Keratinocyte (primary cell): ENCODE measurements at regions not wholly inside any gene's neighbourhood (a gene's known extent, or its start where the extent isn't known, plus 50 kb on each side); places are given as distances from the start of the nearest gene placed in this dataset.

Experiments used
- DNase-seq: peaks from one replicate; pipeline ENCODE4 v3.0.0-alpha.2; 2011; ENCODE audit warnings: low read depth, missing footprints, low spot score
- FAIRE-seq: peaks from 2 replicates; lab custom pipeline; 2011; peaks lifted over from hg19 to GRCh38; lab: Jason Lieb, UNC
- H2AFZ ChIP-seq: 2 replicates; pipeline ENCODE4 v1.6.0; 2012; ENCODE audit warnings: low read length, control low read depth, inconsistent platforms; ENCODE audit not compliant: control insufficient read depth
- H3K27ac ChIP-seq: 2 replicates; pipeline ENCODE4 v1.5.1; 2011; ENCODE audit warnings: low read length; ENCODE audit not compliant: control insufficient read depth, insufficient read depth
- H3K27me3 ChIP-seq: 3 replicates; pipeline ENCODE4 v1.6.0; 2011; ENCODE audit warnings: low read length; ENCODE audit not compliant: control insufficient read depth, insufficient read depth; ENCODE audit errors: extremely low read depth
- H3K36me3 ChIP-seq, 2 experiments: 2 replicates in 1 of 2; 3 replicates in 1 of 2; pipeline ENCODE4 v1.5.1; 2011; ENCODE audit warnings: low read length in 2 of 2, mild to moderate bottlenecking in 1 of 2; ENCODE audit not compliant: control insufficient read depth in 2 of 2, insufficient read depth in 2 of 2; ENCODE audit errors: extremely low read depth in 1 of 2
- H3K4me1 ChIP-seq: 3 replicates; pipeline ENCODE4 v1.5.1; 2011; ENCODE audit warnings: low read length; ENCODE audit not compliant: control insufficient read depth, insufficient read depth; ENCODE audit errors: extremely low read depth
- H3K4me2 ChIP-seq: 3 replicates; pipeline ENCODE4 v1.6.0; 2011; ENCODE audit warnings: low read depth, low read length; ENCODE audit not compliant: control insufficient read depth, insufficient read depth; ENCODE audit errors: extremely low read depth
- H3K4me3 ChIP-seq, 3 experiments: fragments of 200-600 bp in 1 of 3; sonication (generic) in 1 of 3; 2 replicates in 2 of 3; 3 replicates in 1 of 3; pipeline ENCODE4 v1.5.1; 2011 to 2016; ENCODE audit warnings: low read length in 3 of 3, mild to moderate bottlenecking in 3 of 3, control low read depth in 2 of 3, inconsistent platforms in 1 of 3, low read depth in 1 of 3, mixed read lengths in 1 of 3, mixed run types in 1 of 3, moderate library complexity in 1 of 3; ENCODE audit not compliant: control insufficient read depth in 2 of 3, insufficient read depth in 2 of 3; ENCODE audit errors: extremely low read depth in 1 of 3
- H3K79me2 ChIP-seq: 2 replicates; pipeline ENCODE4 v1.6.0; 2012; ENCODE audit warnings: low read length; ENCODE audit not compliant: control insufficient read depth, insufficient read depth
- H3K9ac ChIP-seq: 3 replicates; pipeline ENCODE4 v1.6.0; 2011; ENCODE audit warnings: low read length; ENCODE audit not compliant: control insufficient read depth, insufficient read depth; ENCODE audit errors: extremely low read depth
- H3K9me1 ChIP-seq: 3 replicates; pipeline ENCODE4 v1.6.0; 2011; ENCODE audit warnings: low read length; ENCODE audit not compliant: control insufficient read depth, insufficient read depth; ENCODE audit errors: extremely low read depth
- H3K9me3 ChIP-seq: 2 replicates; pipeline ENCODE4 v1.5.1; 2012; ENCODE audit warnings: low read depth, low read length; ENCODE audit not compliant: control insufficient read depth
- H4K20me1 ChIP-seq: 3 replicates; pipeline ENCODE4 v1.6.0; 2011; ENCODE audit warnings: low read length; ENCODE audit not compliant: control insufficient read depth, insufficient read depth; ENCODE audit errors: extremely low read depth
- EZH2 ChIP-seq: IDR thresholded peaks from one replicate; pipeline ENCODE4 v1.6.1; 2012; ENCODE audit warnings: inconsistent platforms, mild to moderate bottlenecking, low read length, moderate library complexity
- dilution Hi-C: fragments of 300-500 bp; cut with MboI; formaldehyde crosslinking; loops from one replicate; pipeline ENCODE4 v1.7.0; 2020; ENCODE audit warnings: low sequenced_read_pairs; ENCODE audit not compliant: extremely low pct_ligation_motif_present
- TF ChIP-seq, protein P1 (sequence below), 3 experiments: IDR thresholded peaks in 1 of 3; conservative IDR thresholded peaks in 1 of 3; optimal IDR thresholded peaks in 1 of 3; 2 replicates in 2 of 3; 3 replicates in 1 of 3; pipeline versions ENCODE3 to v1.5.1; 2011; ENCODE audit warnings: low read length in 3 of 3, mild to moderate bottlenecking in 3 of 3, moderate library complexity in 2 of 3, control low read depth in 1 of 3, inconsistent platforms in 1 of 3; ENCODE audit not compliant: insufficient read depth in 2 of 3; ENCODE audit errors: extremely low read depth in 1 of 3

DNA sequence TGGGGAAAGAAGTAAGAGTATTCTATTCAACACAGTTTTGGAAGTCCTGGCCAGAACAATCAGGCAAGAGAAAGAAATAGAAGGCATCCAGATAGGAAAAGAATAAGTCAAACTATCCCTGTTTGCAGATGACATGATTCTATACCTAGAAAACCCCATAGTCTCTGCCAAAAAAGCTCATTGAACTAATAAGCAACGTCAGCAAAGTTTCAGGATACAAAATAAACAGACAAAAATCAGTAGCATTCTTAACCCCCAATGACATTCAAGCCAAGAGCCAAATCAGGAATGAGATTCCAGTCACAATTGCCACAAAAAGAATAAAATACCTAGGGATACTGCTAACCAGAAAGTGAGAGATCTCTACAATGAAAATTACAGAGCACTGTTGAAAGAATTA, 99.4 kb upstream of the MITF start:
- Histone ChIP-seq H3K9me1 (no peaks in the 10 kb centered on the region), H3K27ac (no peak overlapping the region), H3K4me3 (no peak overlapping the region), H3K4me1 (no peaks in the 10 kb centered on the region), H3K9me3 (no peaks in the 10 kb centered on the region), H3K4me2 (no peak overlapping the region), H3K36me3 (no peaks in the 10 kb centered on the region), H3K79me2 (no peaks in the 10 kb centered on the region), H4K20me1 (no peaks in the 10 kb centered on the region), H3K9ac (no peak overlapping the region), H2AFZ (no peak overlapping the region), H3K27me3 (no peaks in the 10 kb centered on the region)
- dilution Hi-C loops, result no loop called here
- no peak for FAIRE-seq
- DNase-seq, result no peak
- no peak for TF ChIP-seq EZH2
- TF ChIP-seq, protein P1, sequence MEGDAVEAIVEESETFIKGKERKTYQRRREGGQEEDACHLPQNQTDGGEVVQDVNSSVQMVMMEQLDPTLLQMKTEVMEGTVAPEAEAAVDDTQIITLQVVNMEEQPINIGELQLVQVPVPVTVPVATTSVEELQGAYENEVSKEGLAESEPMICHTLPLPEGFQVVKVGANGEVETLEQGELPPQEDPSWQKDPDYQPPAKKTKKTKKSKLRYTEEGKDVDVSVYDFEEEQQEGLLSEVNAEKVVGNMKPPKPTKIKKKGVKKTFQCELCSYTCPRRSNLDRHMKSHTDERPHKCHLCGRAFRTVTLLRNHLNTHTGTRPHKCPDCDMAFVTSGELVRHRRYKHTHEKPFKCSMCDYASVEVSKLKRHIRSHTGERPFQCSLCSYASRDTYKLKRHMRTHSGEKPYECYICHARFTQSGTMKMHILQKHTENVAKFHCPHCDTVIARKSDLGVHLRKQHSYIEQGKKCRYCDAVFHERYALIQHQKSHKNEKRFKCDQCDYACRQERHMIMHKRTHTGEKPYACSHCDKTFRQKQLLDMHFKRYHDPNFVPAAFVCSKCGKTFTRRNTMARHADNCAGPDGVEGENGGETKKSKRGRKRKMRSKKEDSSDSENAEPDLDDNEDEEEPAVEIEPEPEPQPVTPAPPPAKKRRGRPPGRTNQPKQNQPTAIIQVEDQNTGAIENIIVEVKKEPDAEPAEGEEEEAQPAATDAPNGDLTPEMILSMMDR (optimal IDR thresholded peaks at IDR 0.05 in 1 of 3, IDR thresholded peaks at IDR 0.05 in 1 of 3, conservative IDR thresholded peaks at IDR 0.05 in 1 of 3; ENCODE audit: extremely low read depth in 1 of 3, insufficient read depth in 2 of 3, low read length in 3 of 3), result no peak

DNA sequence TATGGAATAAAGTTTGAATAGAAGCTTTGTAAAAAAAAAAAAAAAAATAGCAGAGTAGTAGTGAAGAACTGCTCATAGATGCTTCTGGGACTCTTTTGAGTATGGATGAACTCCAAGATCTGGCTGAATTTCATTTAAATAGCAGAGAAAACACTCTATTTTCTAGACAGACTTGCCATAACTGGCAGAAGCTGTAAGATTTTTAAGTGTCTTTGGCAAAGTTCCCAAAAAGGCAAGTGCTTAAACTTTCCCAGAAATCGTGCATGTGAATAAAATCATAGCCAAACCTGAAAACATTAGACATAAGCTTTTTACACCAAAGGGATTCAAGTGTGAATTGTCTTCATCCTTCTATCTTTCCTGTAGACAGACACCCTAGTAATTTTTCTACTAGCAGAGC, 110.3 kb upstream of the MITF start:
- H3K4me3 ChIP-seq, result no peak overlapping the region
- no peak for DNase-seq
- no peak for FAIRE-seq
- no peak for TF ChIP-seq EZH2
- TF ChIP-seq, protein P1 (optimal IDR thresholded peaks at IDR 0.05 in 1 of 3, IDR thresholded peaks at IDR 0.05 in 1 of 3, conservative IDR thresholded peaks at IDR 0.05 in 1 of 3; ENCODE audit: extremely low read depth in 1 of 3, insufficient read depth in 2 of 3, low read length in 3 of 3), result no peak
- H3K79me2 ChIP-seq, result no peaks in the 10 kb centered on the region
- H4K20me1 ChIP-seq, result no peaks in the 10 kb centered on the region
- no peaks in the 10 kb centered on the region for H3K4me1 ChIP-seq
- H2AFZ ChIP-seq, result no peak overlapping the region
- H3K27me3 ChIP-seq, result no peaks in the 10 kb centered on the region
- dilution Hi-C loops, result no loop called here
- no peaks in the 10 kb centered on the region for H3K36me3 ChIP-seq
- no peak overlapping the region for H3K4me2 ChIP-seq
- no peaks in the 10 kb centered on the region for H3K9me3 ChIP-seq
- no peaks in the 10 kb centered on the region for H3K9me1 ChIP-seq
- H3K9ac ChIP-seq, result no peak overlapping the region
- no peak overlapping the region for H3K27ac ChIP-seq
